ENCODE measurements at regions not wholly inside any gene's neighbourhood (a gene's known extent, or its start where the extent isn't known, plus 50 kb on each side); places are given as distances from the start of the nearest gene placed in this dataset.
"Not testable (repeated sequence)": the region's sequence is repeated elsewhere in the genome, so short reads cannot be mapped to it uniquely, and the experiment has no call there.

- no peak for DNase-seq (ENCODE audit: low spot score)
These were observed 1327.4 kb downstream of the GATA3 start for GRCh38 chr10:9381733-9382532.

- no peak for DNase-seq (ENCODE audit: low spot score)
These were observed 1328.0 kb downstream of the GATA3 start for GRCh38 chr10:9382533-9382866.

- no peak for DNase-seq (ENCODE audit: low spot score)
These were observed 1336.0 kb downstream of the GATA3 start for GRCh38 chr10:9390516-9390915.

- no peak for DNase-seq (ENCODE audit: low spot score)
These were observed 1344.9 kb downstream of the GATA3 start for GRCh38 chr10:9399275-9399983.

GRCh38 chr10:9402067-9402466 is 1347.6 kb downstream of the GATA3 start:
- not testable (repeated sequence) for DNase-seq (ENCODE audit: low spot score)

- DNase-seq (ENCODE audit: low spot score) = not testable (repeated sequence)
These were observed 1348.2 kb downstream of the GATA3 start for GRCh38 chr10:9402507-9403195.

- not testable (repeated sequence) for DNase-seq (ENCODE audit: low spot score)
These were observed 1352.7 kb downstream of the GATA3 start for GRCh38 chr10:9407201-9407600.

GRCh38 chr10:9416331-9416730 is 1361.8 kb downstream of the GATA3 start:
- DNase-seq (ENCODE audit: low spot score) = no peak

GRCh38 chr10:9419757-9420156 is 1365.3 kb downstream of the GATA3 start:
- no peak for DNase-seq (ENCODE audit: low spot score)

GRCh38 chr10:9427209-9427608 is 1372.7 kb downstream of the GATA3 start:
- DNase-seq (ENCODE audit: low spot score) = no peak

- no peak for DNase-seq (ENCODE audit: low spot score)
These were observed 1382.6 kb downstream of the GATA3 start for GRCh38 chr10:9437131-9437530.

- no peak for DNase-seq (ENCODE audit: low spot score)
These were observed 1389.3 kb downstream of the GATA3 start for GRCh38 chr10:9443758-9444157.

- DNase-seq (ENCODE audit: low spot score) = no peak
These were observed 1395.0 kb downstream of the GATA3 start for GRCh38 chr10:9449530-9449929.

GRCh38 chr10:9450801-9451200 is 1396.3 kb downstream of the GATA3 start:
- DNase-seq (ENCODE audit: low spot score) = no peak

- no peak for DNase-seq (ENCODE audit: low spot score)
These were observed 1396.8 kb downstream of the GATA3 start for GRCh38 chr10:9451211-9451773.

- no peak for DNase-seq (ENCODE audit: low spot score)
These were observed 1397.6 kb downstream of the GATA3 start for GRCh38 chr10:9452056-9452455.

- DNase-seq (ENCODE audit: low spot score) = not testable (repeated sequence)
These were observed 1399.4 kb downstream of the GATA3 start for GRCh38 chr10:9453871-9454270.

- no peak for DNase-seq (ENCODE audit: low spot score)
These were observed 1415.2 kb downstream of the GATA3 start for GRCh38 chr10:9469663-9470205.

- DNase-seq (ENCODE audit: low spot score) = no peak
These were observed 1416.1 kb downstream of the GATA3 start for GRCh38 chr10:9470581-9470980.

- DNase-seq (ENCODE audit: low spot score) = no peak
These were observed 1447.5 kb downstream of the GATA3 start for GRCh38 chr10:9501944-9502343.

- no peak for DNase-seq (ENCODE audit: low spot score)
These were observed 1449.7 kb downstream of the GATA3 start for GRCh38 chr10:9504227-9504626.

GRCh38 chr10:9505546-9505945 is 1451.1 kb downstream of the GATA3 start:
- no peak for DNase-seq (ENCODE audit: low spot score)

Data from activated CD4-positive, alpha-beta T cell treated with anti-CD3 and anti-CD28 coated beads, Interleukin-2, Interleukin-4, amounts not matched to agents 100 ng/mL and 50 ng/mL, durations not matched to agents 16 hours and 8 hours (primary cell).